SIG-M5 treated with dmso at 0.1 percent for 504 hours (cell line): ENCODE measurements at regions not wholly inside any gene's neighbourhood (a gene's known extent, or its start where the extent isn't known, plus 50 kb on each side); places are given as distances from the start of the nearest gene placed in this dataset.
A peak's percentile ranks its signal among the peaks of the same experiment; 100 is the strongest.
"Not testable (repeated sequence)": the region's sequence is repeated elsewhere in the genome, so short reads cannot be mapped to it uniquely, and the experiment has no call there.

ENCODE experiments used
- DNase-seq: peaks from one replicate; lab custom pipeline; 2025; ENCODE audit not compliant: unreplicated experiment; lab: John Stamatoyannopoulos, UW

DNA sequence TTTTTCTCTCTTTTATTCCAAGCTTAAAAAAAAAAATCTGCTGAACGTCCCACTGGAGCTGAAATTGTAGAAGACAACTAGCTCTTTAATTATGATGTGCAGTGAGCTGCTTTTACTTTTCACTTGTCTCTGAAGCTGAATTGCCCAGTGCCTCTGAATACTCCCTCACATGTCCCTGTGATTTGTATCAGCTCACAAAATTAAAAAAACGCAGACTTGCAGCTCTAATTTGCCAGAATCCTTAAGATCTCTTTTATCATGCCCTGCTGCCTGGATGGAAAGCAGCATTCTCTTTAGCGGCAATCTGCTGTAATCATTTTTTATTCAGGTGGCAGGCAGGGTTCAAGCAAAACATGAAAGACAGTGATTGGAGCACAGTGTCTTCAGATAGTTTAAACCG lies 443.8 kb upstream of the SPTLC3 start:
- no peak for DNase-seq

DNA sequence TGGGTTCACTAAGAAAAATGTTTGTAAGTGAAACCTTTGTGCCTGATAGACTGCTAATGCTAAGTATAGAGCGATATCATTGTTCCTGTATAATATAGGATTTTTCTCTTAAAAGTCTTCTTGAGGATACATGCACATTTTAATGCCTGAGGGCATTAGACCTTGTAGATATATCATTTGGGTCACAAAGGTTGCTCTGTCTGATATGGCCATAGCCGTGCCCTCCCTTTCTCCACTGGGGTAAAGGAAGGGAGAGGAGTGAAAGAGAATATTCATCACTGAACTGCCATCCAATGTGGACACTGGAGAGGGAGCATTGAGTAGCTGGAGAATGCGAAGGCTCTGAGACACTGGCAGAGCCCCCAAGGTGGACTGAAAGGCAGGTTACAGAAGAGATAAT lies 442.2 kb upstream of the SPTLC3 start:
- DNase-seq: no peak

DNA sequence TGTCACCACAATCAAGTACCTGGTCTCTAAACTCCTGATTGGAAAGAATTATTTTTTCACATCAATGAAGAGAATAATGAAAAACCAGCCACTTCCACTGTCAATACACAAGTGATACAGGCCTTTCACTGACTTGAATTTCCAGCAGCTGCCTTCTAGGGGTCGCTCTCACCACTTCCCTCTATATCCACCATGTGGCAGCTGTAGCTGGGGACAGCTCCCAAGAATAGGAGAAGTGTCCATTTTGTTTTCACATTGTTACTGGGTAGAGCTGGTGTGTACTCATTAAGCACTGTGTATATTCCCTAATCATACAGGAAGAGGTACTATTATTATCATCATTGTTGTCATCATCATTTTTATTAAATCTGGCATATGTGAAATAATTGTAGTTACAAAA lies 438.4 kb upstream of the SPTLC3 start:
- peak; percentile 39 for DNase-seq

DNA sequence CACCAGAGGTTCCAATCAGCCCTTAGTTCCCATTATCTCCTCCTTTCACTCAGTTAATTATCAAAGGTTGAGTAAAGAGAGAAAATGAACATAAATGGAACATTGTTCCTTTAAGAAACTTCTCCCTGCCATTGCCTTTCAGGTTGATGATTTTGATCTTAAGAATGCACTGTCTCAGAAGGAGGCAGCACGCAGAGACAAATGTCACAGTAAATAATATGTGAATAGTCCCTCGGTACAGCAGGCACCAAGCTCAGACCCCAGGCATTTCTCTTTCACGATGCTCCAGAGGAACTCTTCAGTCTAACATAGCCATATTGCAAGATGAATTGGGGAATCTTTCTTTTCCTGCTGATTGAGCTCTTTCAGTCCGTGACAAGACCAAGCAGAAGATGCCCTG lies 435.3 kb upstream of the SPTLC3 start:
- DNase-seq: no peak

DNA sequence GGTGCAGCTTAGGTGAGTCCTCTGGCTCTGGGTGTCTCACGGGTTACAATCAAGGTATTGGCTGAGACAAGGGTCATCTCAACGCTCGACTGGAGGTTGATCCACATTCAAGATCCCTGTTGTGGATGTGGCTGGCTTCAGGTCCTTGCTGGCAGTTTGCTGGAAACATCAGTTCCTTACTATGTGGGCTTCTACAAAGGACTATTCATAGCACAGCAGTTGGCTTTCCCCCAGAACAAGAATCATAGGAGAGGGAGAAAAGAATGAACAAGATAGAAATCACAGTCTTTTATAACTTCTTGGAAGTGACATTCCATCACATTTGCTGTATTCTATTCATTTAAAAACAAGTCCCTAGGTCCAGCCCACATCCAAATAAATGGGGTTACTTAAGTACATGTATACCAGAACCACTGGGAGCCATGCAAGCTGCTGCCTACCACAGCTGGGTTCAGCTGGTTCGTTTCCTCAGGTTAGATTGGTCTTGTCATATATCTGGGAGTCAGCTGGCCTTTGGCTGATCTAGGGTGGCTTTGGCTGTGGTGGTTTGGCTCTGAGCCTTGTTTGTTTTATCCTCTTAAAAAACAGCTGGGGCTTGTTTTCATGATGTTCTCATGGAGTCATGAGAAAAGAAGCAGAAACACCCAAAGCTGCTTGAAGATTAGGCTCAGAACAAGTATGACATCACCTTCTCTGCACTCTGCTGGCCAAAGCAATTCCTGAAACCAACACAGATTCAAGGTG lies 433.2 kb upstream of the SPTLC3 start:
- no peak for DNase-seq

DNA sequence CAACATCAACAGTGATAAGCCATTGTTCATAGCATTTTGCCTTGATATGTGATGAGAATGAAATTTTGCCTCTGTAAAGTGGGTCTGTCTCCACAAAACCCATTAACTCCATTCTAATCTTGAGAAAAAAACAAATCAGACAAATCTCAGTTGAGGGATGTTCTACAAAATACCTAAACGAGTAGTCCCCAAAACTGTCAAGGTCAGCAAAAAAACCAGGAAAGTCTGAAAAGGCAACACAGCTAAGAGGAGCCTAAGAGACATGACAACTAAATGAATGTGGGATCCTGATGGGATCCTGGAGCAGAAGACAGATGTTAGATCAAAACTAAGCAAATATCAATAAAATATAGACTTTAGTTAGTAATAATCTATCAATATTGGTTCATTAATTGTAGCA lies 431.6 kb upstream of the SPTLC3 start:
- no peak for DNase-seq

DNA sequence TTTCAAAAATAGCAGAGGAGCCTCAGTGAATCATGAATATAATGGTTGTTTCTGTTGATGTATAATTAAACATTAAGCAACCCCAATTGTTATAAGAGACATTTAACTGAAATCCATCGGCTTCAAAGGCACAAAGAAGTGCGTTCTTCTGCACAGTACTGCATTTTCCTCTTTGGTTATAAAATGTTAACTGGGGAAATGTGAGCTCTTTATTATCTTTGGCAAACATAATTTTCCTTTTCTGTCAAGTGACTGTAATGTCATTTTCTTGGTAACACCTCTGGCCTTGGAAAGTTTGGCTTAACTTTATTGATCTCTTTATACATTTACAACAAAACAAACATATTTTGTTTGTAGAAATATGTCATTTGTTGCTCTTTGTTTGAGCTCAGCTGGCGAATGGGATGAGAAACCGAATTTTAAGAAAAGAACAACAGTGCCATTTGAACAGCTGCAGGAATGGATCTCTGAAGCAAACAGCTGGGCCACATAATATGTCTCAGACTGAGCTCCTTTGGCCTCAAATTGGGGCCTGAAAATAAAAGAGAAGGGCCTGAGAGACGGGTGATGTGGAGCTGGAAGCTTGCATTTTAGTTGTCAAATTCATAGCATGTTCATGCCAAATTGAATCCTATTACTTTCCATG lies 427.0 kb upstream of the SPTLC3 start:
- no peak for DNase-seq

DNA sequence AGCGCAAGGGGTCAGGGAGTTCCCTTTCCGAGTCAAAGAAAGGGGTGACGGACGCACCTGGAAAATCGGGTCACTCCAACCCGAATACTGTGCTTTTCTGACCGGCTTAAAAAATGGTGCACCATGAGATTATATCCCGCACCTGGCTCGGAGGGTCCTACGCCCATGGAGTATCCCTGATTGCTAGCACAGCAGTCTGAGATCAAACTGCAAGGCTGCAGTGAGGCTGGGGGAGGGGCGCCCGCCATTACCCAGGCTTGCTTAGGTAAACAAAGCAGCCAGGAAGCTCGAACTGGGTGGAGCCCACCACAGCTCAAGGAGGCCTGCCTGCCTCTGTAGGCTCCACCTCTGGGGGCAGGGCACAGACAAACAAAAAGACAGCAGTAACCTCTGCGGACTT lies 426.1 kb upstream of the SPTLC3 start:
- not testable (repeated sequence) for DNase-seq

DNA sequence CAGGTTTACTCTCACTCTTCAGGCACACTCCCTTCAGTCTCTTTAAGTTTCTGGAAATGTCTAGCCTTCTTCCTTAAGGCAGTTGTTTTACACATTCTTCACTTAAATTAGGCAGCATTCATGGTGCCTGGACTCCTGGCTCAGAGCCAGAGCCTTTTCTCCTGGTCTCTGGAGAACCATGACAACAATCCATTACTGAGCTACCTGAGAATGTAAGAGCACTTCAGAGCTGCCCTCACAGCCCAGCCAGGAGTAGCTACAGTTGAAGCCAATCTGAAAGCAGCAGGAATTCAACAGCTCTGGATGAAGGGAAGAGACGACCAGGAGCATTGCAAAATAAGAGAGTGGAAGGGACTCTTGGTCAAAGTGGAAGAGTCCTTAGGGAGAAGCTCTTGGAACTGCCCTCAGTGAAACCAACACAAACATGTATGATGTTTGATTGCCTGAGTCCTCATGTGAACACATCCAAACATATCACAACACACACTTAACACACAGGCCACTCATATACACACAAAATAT lies 416.8 kb upstream of the SPTLC3 start:
- DNase-seq: no peak

DNA sequence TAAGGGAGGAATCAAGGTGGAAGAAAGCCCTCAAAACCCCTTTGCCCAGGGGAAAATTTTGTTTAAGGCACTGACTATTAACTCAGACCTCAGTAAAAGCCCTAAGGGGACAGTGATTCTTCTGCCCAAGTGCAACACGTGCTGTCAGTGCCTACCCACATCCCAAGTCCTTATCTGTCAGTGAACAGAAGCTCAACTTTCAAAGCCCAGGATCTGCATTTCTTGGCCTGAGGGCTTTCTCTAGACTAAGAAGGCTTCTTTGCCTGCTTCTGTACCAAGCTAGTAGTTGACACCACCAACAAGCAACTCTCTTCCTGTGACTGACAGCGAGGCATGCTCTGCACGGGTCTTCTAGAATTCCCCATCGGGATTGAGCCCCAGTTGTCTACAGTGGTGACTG lies 416.0 kb upstream of the SPTLC3 start:
- no peak for DNase-seq

DNA sequence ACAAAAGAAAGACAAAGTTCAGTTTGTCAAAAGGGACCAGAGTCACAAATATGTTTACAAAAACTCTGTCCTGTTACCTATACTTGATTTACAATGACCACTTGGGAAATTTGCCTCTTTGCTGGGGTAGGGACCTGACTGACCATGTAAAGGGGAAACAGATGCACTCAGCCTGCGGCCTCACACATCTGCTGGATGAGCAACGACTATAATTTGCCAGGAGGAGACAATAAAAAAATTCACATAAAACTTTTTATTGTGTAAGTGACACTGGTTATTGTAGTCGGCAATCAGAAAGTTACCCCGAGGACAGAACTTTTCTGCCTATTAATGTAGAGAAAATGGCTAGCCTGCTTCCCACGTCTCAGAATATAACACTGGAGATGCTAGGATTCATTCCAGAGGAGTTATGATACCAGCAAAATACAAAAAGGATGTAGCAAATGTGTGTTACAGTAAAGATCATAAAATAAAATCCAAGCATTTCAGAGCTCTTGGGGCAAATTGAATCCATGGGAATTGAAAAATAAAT lies 415.4 kb upstream of the SPTLC3 start:
- DNase-seq: no peak

DNA sequence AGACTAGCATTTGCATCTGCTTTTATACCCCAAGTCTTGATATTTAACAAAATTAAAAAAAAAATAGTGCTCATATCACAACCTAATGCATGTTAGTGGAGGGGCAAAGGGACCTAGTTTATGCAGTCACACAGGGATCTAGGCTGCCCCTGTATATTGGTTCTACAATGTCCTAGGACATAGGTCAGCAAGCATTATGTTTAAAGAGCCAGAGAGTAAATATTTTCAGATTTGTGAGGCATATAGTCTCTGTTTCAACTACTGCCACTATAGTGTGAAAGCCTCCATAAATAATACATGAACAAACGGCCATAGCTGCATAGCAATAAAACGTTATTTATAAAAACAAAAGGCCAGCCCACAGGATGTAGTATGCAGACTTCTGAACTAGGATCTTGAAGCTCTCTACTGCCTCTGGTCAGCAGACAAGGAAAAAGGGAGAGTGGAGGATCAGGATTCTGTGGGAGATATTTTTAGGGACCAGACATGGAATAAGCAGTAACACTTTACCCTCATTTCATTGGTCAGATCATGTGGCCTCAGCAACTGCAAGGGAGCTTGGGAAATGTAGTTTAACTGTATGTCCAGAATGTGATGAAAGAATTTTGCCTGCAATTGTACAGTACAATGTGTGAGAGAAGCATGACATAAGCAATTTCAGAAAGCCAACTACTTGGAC lies 414.2 kb upstream of the SPTLC3 start:
- DNase-seq: no peak

DNA sequence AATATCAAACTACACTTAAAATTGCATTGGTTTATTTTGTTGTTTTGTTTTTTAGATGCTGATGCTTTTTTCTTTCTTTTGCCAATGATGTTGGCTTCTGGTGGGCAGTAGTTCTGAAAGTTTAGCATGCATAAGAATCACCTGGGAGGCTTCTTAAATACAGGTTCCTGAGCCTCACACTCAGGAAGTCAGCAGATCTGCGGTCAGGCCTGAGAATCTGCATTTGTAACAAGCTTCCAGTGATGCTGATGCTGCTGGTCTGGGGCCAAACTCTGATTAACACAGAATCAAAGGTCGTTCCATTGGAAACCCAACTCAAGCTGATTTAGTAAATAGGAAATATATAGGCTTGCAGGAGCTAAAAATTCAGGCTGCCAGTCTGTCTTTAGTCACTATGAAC lies 412.9 kb upstream of the SPTLC3 start:
- no peak for DNase-seq

DNA sequence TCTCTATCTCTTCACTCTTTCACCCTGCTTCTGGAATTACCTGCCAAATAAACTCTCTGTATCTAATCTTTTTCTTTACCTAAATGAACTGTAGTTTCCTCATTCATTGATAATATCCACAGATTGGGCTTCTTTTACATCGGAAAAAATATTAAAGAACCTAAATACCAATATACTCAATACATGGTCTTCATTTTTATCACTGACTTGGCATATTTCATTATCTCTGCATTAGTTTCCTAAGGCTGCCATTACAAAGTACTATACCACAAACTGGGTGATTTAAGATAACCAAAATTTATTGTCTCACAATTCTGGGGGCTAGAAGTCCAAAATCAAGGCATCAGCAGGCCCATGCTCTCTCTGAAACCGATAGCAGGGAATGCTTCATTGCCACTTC lies 411.9 kb upstream of the SPTLC3 start:
- DNase-seq: no peak

DNA sequence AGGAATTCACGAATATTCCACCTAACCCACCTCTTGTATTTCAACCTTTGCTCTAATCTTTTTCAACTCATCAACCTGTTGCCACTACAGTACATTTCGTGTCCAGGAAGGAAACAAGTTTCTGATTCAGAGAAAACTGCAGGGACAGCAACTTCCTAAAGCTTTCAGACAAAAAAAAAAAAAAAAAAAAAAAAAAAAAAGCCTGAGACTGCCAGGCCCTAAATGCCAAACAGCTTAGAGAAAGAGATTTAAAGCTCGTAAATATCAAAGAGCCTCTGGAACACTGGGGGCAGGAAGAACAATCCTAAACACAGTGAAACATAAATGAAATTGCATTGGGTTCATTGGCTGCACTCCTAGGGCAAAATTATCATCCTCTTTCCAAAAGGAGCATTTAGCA lies 411.2 kb upstream of the SPTLC3 start:
- DNase-seq: no peak

DNA sequence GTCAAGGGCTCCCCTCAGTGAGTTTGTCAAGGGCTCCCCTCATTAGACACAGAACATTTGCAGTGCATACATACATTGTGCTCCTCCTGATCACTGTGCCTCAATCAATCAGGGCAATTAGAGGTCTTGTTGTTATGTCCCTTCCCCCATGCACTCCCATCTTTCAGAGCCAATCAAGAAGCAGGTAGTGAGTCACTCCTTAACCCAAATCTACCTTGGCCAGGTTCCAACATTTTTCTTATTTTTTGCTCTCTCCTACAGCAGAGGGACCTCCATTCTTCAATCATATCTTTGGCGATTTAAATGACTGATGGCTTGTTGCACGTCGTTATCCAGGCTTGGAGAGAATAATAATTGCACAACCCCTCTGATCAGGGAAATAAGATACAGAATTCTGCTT lies 409.9 kb upstream of the SPTLC3 start:
- DNase-seq: no peak

DNA sequence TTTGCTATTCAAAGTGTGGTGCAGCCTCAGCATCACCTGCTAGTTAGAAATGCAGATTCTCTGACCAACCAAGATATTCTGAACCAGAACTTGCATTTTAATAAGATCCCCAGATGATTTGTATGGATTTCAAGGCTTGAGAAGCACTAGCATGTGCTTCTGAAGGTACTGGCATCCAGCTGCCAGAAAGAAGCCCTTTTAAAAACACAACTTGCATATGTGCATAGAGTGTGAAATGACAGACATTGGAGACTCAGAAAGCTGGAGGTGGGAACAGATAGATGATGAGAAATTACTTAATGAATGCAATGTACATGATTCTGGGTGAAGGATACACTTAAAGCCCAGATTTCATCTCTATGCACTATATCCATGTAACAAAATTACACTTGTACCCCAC lies 409.3 kb upstream of the SPTLC3 start:
- DNase-seq: no peak

DNA sequence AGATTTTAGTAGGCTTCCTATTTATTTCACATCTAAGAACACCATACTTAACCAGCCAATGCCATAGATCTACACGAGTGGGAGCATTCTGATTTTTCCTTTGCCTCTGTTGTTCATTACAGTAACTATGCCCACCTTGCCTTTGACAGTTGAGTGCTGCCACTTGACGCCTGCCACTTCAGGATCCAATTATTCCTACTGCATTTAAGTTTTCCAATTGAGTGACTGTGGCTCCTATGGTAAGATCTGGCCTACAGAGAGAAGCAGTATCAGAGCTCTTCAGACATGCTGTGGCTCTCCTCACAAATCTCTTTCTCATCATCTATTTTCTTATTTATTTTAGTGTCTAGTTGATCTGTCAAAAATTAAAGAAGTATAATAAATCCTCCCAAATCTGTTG lies 403.0 kb upstream of the SPTLC3 start:
- no peak for DNase-seq

DNA sequence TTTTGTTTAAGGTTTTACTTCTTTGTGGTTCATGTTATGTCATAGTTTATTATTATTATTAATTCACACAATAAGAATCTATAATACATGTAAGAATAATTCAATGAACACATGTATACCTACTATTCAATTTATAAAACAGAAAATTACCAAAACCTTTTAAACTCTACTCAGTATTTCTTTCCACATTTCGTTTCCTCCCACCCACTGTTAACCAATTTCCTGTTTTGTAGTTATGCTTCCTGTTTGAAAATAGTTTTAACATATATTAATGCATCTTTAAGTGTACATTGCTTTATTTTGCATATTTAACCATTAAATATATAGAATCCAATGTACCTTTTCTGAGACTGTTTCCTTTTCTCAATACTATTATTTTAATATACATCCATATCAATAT lies 397.9 kb upstream of the SPTLC3 start:
- DNase-seq: no peak

DNA sequence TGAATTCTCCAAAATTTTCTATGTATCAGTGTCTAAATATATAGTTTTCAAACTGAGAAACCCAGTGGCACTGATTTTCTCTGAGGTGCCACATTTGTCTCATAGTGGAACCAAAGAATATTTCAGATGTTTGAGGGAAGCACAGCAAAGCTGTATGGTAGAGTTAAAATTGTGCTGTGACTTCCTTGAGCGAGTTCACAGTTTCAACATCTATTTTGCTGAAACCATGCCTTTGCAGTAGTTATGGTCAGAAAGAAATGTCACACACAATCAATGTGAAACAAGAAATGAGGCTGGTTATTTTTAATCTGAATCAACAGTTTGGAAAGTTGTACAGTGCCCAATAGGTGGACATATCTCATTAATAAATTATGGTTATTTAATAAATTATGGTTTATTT lies 394.0 kb upstream of the SPTLC3 start:
- no peak for DNase-seq

DNA sequence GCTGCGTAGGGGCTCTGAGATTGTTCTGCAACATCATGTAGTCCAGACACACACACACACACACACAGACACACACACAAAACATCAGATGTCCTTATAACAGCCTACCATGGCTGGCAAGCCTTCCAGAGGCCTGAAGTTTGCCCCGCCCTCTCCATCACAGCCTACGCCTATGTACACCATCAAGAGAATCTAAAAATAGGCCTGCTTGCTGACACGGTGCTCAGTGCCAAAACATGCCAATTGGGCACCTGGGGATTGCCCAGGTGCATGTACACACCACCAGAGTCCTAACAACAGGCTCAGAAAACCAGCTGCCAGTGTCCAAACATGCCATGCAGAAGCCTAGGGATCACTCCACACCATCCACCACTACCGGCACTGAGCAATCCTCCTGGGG lies 391.7 kb upstream of the SPTLC3 start:
- DNase-seq: no peak

DNA sequence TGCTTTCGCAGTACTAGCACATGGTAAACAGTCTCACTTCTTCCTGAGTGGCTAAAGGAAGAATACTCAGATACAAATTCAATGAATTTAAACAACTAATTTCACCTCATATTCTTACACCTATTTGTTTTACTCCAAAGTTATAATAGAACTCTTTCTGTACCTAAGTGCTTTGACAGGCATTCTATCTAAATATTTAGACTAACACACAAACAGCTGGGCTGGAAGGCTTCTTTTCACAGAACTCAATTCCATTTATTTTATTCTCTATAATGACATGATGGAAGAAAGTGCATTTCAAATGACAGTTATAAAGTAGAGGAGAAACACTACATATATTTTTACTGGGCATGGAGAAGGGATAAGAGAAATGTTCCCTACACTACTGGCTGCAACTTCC lies 384.9 kb upstream of the SPTLC3 start:
- DNase-seq: no peak
